NT2/D1 (cell line): ENCODE measurements at regions not wholly inside any gene's neighbourhood (a gene's known extent, or its start where the extent isn't known, plus 50 kb on each side); places are given as distances from the start of the nearest gene placed in this dataset.
"Not testable (repeated sequence)": the region's sequence is repeated elsewhere in the genome, so short reads cannot be mapped to it uniquely, and the experiment has no call there.

Experiments used
- DNase-seq: peaks from one replicate; pipeline ENCODE4 v3.0.0-alpha.2; 2011; ENCODE audit warnings: low read depth, low spot score
- H3K27me3 ChIP-seq: 2 replicates; pipeline ENCODE4 v1.6.0; 2011; ENCODE audit warnings: mild to moderate bottlenecking; ENCODE audit not compliant: insufficient read length, insufficient read depth
- H3K36me3 ChIP-seq: 2 replicates; pipeline ENCODE4 v1.6.1; 2011; ENCODE audit warnings: mild to moderate bottlenecking, low read length, mixed read lengths; ENCODE audit not compliant: insufficient read depth, insufficient read length
- H3K4me1 ChIP-seq: 2 replicates; pipeline ENCODE4 v1.5.1; 2011; ENCODE audit not compliant: insufficient read depth, insufficient read length
- H3K4me3 ChIP-seq: 2 replicates; pipeline ENCODE4 v1.5.1; 2011; ENCODE audit warnings: low read depth; ENCODE audit not compliant: insufficient read length
- H3K9ac ChIP-seq: 2 replicates; pipeline ENCODE4 v1.6.0; 2011; ENCODE audit warnings: low read depth; ENCODE audit not compliant: insufficient read length
- H3K9me3 ChIP-seq: 2 replicates; pipeline ENCODE4 v1.5.1; 2011; ENCODE audit warnings: mild to moderate bottlenecking, low read length; ENCODE audit not compliant: insufficient read depth
- SUZ12 ChIP-seq: IDR thresholded peaks from 2 replicates; pipeline ENCODE4 v1.6.1; 2011; ENCODE audit not compliant: insufficient read length, insufficient read depth; ENCODE audit errors: extremely low read depth
- YY1 ChIP-seq: IDR thresholded peaks from 2 replicates; pipeline ENCODE4 v1.6.1; 2011; ENCODE audit not compliant: insufficient read length, insufficient read depth
- ZNF274 ChIP-seq: IDR thresholded peaks from 2 replicates; pipeline ENCODE4 v1.6.1; 2011; ENCODE audit warnings: mild to moderate bottlenecking, low read depth, low read length

GRCh38 chr12:102294568-102294967, 96.9 kb upstream of the PMCH start:
- Histone ChIP-seq H3K4me1 (no peaks in the 10 kb centered on the region), H3K36me3 (no peaks in the 10 kb centered on the region)
- TF ChIP-seq SUZ12 (no peak), ZNF274 (no peak), YY1 (no peak)

DNA sequence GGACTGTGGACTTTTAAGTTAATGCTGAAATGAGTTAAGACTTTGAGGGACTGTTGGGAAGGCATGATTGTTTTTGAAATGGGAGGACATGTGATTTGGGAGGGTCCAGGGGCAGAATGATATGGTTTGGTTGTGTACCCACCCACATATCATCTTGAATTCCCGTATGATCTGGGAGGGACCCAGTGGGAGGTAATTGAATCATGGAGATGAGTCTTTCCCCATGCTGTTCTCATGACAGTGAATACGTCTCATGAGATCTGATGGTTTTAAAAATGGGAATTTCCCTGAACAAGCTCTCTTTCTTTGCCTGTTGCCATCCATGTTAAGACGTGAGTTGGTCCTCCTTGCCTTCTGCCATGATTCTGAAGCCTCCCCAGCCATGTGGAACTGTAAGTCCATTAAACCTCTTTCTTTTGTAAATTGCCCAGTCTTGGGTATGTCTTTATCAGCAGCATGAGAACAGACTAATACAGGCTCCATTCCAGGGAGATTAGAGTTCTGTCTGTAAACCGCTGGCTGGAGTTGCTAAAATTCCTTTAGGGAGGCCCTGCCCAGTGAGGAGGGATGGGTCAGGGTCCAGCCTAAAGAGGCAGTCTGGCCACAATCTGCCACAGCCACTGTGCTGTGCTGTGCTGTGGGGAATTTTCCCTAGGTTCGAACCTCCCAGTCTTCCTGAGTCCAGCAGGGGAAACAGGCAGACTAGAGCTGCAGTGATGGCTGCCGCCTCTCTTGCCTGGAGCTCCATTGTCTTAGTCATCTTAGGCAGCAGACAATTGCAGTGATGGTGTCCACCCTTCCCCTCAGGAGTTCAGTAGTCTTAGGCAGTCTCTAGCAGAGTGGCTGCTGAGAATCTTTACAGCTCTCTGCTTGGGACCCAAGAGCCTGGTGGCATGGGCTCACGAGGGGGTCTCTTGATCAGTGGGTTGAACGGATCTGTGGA, 94.1 kb upstream of the PMCH start:
- not testable (repeated sequence) for H3K27me3 ChIP-seq, DNase-seq, H3K4me3 ChIP-seq

More at GRCh38 chr12:102294568-102294967, 96.9 kb upstream of the PMCH start:
- Histone ChIP-seq H3K9ac (no peak overlapping the region), H3K9me3 (peaks cover 13% of the 10 kb centered on the region; the same call in 1 of the 2 replicates), H3K27me3 (no peaks in the 10 kb centered on the region), H3K4me3 (no peak overlapping the region)
- no peak for DNase-seq

DNA sequence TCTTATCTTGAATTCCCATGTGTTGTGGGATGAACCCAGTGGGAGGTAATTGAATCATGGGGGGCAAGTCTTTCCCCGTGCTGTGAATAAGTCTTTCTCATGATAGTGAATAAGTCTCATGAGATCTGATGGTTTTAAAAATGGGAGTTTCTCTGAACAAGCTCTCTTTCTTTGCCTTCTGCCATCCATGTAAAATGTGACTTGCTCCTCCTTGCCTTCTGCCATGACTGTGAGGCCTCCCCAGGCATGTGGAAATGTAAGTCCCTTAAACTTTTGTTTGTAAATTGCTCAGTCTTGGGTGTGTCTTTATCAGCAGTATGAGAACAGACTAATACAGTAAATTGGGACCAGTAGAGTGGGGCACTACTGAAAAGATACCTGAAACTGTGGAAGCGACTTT, 92.1 kb upstream of the PMCH start:
- H3K27me3 ChIP-seq, H3K4me3 ChIP-seq, H3K4me1 ChIP-seq, H3K36me3 ChIP-seq, H3K9ac ChIP-seq, DNase-seq: not testable (repeated sequence)
- H3K9me3 ChIP-seq = peaks cover 23% of the 10 kb centered on the region; the same call in 1 of the 2 replicates

More for the DNA sequence above, 94.1 kb upstream of the PMCH start:
- peaks cover 23% of the 10 kb centered on the region; the same call in 1 of the 2 replicates for H3K9me3 ChIP-seq
- H3K9ac ChIP-seq, H3K36me3 ChIP-seq, H3K4me1 ChIP-seq: not testable (repeated sequence)

- H3K4me3 ChIP-seq = no peak overlapping the region
- no peaks in the 10 kb centered on the region; the same call in 1 of the 2 replicates for H3K9me3 ChIP-seq
- H3K9ac ChIP-seq = no peak overlapping the region
- no peak for TF ChIP-seq YY1
- TF ChIP-seq ZNF274 = no peak
- TF ChIP-seq SUZ12 = no peak
- no peaks in the 10 kb centered on the region for H3K27me3 ChIP-seq
- H3K4me1 ChIP-seq = no peaks in the 10 kb centered on the region
- H3K36me3 ChIP-seq = no peaks in the 10 kb centered on the region
- no peak for DNase-seq
Measured at GRCh38 chr12:102281231-102281630, 83.6 kb upstream of the PMCH start.

GRCh38 chr12:102255687-102256086, 58.1 kb upstream of the PMCH start:
- not testable (repeated sequence) for H3K9me3 ChIP-seq, DNase-seq, H3K27me3 ChIP-seq, H3K36me3 ChIP-seq, H3K9ac ChIP-seq, H3K4me3 ChIP-seq, H3K4me1 ChIP-seq

- H3K4me1 ChIP-seq, DNase-seq, H3K27me3 ChIP-seq, H3K9ac ChIP-seq, H3K4me3 ChIP-seq, H3K36me3 ChIP-seq, H3K9me3 ChIP-seq: not testable (repeated sequence)
Measured at GRCh38 chr12:102251005-102251404, 53.4 kb upstream of the PMCH start.

GRCh38 chr12:102249079-102249841, 51.6 kb upstream of the PMCH start:
- H3K9ac ChIP-seq = no peak overlapping the region
- TF ChIP-seq ZNF274 (no peak), SUZ12 (no peak), YY1 (no peak)
- no peak overlapping the region for H3K4me3 ChIP-seq
- no peaks in the 10 kb centered on the region for H3K27me3 ChIP-seq
- no peaks in the 10 kb centered on the region; the same call in 1 of the 2 replicates for H3K9me3 ChIP-seq
- H3K4me1 ChIP-seq = no peaks in the 10 kb centered on the region
- H3K36me3 ChIP-seq = no peaks in the 10 kb centered on the region
- DNase-seq = no peak
